Stimulated activated CD4-positive, alpha-beta T cell treated with anti-CD3 and anti-CD28 coated beads, TNF-alpha, amount 100 ng/mL, for 1 hour (primary cell): ENCODE measurements at regions not wholly inside any gene's neighbourhood (a gene's known extent, or its start where the extent isn't known, plus 50 kb on each side); places are given as distances from the start of the nearest gene placed in this dataset.

Experiments used
- DNase-seq, 3 donors: peaks; one replicate each; pipeline ENCODE4 v3.0.0-alpha.2; 2020; ENCODE audit warnings: low read depth in 3 of 3, low spot score in 1 of 3

- DNase-seq: no peak
Observed at GRCh38 chr4:155616117-155616516, 50.5 kb upstream of the GUCY1A1 start.

DNA sequence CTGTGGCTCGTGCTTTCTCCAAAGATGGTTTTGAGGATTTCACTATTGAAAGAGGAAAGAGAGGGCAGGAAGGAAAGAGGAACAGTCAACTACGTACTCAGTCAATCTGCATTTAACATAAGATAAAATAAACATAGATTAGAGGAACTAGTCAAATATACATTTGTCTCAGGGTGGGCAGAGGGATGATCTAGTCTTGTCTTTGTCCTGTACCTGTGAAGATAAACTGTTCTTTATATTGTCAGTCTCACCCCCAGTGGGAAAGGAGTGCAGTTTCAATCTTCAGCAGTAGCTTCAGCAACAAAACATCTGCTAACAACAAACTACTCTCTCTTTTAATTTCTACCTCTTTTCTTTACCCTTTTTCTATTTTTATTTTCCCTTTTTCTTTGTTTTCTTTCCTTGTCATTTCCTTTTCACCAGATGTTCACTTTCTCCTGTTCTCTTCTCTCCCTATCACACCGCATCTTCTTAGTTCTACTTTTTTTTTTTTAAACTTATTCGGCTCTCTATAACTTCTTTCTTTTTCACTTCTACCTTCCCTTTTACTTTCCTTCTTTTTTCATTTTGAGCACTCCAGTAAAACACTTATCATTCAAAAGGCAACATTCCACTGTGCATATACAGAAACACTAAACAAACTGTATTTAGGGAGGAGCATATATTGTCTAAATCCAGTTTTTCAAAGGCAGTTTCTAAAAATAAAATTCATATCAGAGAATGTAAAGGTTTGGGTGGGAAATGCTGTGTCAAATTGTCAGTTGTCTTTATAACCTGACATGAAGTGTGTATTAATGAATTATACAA lies 51.4 kb upstream of the GUCY1A1 start:
- no peak for DNase-seq

DNA sequence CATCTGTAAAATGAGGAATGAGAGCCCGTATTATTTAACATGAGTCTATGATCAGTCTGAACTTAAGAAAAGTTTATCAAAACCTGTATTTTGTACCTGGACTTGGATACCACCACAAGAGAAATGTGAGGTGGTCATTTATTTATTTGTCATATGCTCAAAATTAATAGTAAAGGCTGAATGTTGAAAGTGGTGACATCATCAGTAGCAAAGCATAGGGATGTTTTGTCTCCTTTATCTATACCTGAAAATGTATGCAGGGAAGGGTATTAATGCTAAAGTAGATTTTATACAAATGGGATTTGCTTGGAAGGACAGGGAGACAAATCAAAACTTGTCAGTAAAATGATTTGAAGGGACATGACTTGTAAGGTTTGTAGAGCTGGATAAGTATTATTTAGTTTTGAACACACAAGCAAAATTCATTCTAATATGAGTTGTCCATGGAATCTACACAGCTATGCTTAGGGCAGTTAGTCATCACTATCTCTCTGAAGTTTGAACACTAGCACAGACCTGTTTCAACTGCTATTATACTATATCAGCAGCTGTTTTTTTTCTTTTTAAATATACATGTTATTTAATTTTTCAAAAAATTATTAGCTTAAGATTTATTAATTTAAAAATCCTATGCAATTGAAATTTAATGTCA lies 52.4 kb upstream of the GUCY1A1 start:
- DNase-seq: no peak

GRCh38 chr4:155612074-155612473 lies 54.6 kb upstream of the GUCY1A1 start:
- DNase-seq: no peak

DNA sequence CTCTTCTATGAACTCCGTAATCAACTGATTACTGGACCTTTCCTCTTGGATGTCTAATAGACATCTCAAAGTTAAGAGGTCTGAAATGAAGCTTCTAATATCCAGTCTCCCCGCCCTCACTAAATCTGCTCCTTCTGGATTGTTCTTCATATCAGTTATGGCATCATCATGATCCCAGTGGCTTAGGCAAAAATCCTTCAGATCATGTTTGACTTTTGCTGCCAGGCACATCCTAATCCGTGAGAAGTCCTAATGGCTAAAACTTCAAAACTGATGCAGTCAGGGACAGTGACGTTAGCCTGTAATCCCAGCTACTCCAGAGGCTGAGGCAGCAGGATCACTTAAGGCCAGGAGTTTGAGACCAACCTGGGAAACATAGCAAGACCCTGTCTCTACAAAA lies 55.1 kb upstream of the GUCY1A1 start:
- DNase-seq: no peak

GRCh38 chr4:155610143-155610542 lies 56.5 kb upstream of the GUCY1A1 start:
- no peak for DNase-seq

DNA sequence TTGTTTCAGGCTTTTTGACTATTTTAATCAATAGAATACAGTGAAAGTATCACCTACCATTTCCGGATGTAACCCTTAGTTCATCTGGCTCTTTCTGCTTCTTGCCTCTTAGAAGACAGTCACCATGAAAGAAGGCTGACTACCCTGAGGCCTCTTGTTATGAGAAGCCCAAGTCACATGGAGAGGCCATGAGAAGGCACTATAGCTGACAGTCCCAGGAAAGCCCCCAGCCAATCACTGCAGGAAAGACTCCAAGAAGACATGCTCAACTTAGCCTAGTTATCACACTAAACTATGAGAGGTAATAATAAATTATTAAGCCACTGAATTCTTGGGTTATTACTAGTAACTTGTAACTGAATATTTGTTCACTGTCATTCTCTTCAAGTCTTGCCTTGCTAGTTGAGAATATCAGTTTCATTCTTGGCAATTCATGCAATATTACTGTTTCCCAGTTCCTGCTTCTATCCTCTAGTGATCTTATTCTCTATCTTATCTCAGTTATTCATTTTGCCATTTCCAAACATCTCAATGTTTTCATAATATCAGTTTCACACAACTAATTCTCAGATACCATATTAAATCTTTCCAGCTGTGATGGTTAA lies 57.1 kb upstream of the GUCY1A1 start:
- no peak for DNase-seq

DNA sequence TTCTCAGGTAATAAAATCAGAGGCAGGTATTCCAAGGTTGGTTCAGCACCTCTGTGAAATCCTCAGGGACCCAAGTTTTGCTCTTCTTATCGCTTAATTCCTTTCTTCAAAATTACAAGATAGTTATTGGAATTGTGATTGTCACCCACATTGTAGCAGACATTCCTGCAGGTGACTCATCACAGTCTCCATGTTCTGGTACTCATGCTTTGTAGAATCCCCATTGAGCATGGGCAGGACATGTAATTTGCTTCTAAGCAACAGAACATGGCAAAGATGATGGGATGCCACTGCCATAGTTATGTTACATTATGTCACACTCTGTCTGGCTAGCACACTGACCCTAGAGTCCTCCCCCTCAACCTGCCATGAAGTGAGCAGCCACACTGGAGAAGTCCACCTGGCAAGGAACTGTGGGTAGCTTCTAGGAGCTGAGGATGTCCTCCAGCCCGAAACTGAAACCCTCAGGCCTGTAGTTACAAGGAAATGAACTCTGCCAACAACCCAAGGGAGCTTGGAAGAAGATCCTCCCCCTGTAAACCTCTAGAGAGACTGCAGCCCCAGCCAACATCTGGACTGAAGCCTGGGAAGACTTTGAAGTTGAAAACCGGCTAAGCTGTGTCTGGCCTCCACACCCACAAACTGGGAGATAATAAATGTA lies 58.3 kb upstream of the GUCY1A1 start:
- DNase-seq: no peak

DNA sequence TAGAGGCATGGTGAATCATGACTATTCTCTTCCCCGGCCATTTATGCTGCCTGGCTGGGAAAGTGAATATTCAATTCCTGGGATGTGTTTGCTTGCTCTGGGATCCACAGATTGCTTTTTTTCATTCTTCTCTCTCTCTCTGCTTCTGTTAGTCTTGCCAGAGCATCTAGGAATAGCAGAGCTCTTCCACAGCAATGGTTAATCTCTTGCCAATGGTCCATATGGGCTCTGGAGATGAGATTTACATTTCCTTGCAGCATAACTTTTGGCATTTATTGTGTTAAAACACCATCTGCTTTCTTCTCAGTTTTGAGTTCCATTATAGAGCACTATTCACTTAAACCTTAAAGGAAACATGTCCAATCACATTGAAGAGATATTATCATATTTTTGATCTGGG lies 59.2 kb upstream of the GUCY1A1 start:
- no peak for DNase-seq

GRCh38 chr4:155604718-155605626 lies 61.7 kb upstream of the GUCY1A1 start:
- DNase-seq: no peak

DNA sequence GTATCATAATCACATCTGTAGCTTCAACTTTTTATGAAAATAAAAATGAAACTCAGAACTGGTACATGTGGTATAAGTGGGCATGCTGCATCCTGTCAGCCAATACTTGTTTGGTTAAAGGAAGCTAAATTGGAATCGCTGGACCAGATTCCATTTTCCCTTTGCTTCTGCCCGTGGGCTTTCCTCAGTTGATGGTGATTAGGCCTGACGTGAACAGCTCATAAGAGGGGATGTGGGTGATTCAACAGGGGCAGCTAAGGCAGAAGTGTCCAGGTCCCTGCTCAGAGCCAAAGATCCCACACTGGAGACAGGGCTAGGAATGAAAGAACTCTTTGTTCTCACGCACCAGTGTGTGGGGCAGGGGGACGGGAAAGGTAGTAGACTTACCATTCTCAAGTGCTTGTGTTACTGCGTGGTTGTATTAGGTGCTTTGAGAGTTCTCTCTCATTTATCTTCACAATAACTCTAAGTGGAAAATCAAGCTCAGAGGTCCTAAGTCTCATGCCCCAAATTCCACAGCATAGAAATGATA lies 63.2 kb upstream of the GUCY1A1 start:
- DNase-seq: no peak

DNA sequence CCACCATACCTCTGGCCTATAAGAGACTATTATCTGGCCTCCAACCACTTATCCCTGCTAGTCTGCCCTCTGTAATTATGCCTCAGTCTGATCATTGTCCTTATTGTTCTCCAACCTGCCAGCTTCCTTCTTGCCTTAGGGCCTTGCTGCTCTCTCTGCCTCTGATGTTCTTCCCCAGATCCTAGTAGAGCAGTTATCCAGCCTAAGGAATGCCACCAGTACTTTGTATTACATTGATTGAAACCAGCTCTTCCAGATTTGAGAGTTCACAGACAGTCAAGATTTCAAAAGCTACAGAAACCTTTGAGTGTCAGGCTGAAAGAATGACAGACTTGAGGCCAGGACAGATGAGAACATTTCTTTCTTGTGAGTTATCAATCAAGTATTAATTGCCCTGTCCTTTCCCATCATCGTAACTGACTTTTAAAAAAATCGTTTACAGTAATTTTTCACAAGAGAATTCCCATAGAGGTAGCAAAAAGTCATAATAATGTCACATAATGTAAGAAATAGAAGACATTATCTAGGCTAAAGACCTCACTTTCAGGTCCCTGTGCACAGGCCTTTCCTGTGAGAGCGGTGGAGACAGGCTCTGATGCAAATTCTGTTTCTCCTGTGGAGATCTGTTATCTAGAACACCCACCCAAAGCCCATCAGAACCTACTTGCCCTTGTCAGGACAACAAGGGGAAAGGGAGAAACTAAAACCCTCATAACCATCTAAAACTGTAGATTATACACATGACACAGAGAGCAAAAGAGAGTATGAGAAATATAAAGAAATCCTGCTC lies 64.1 kb upstream of the GUCY1A1 start:
- DNase-seq: no peak

DNA sequence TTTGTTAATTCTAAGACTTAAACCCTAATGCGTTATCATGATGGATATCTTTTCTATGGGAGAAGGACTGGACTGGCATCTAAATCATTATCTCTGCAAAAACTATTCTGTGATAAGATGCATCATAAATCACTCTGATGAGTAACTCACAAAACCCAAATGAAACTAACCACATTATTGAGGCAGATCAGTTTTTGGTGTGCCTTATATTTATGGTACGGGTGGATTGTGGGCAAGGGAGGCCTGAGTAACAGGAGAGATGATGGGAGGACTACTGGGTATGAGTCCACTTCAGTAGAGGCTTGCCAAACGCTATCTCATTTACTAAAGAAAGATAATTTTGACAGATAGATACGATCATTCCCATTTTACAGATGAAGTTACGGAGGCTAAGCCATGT lies 66.4 kb upstream of the GUCY1A1 start:
- no peak for DNase-seq

GRCh38 chr4:155599596-155599995 lies 67.1 kb upstream of the GUCY1A1 start:
- DNase-seq: no peak

GRCh38 chr4:155599085-155599484 lies 67.6 kb upstream of the GUCY1A1 start:
- DNase-seq: no peak

DNA sequence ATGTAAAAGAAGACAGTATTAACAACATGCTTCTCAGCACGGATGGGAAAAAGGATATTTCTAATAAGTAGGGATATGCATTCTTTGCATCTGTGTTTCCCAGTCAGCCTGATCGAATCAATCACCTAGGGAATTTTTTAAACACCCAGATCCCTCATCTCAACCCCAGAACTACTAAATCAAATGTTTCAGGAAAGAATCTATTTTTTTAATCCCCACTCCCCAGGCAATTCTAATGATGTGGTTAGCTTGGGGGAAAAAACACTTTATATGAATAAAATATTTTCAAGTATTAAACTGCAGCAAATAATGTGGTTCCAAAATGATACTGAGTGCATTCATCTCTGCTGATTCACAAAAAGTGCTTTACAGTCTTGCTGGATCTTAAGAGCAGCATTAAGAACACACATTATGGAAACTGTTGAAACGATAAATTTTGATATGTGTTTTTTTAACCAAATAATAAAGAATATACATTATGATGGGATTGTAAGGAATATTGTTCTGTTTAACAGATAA lies 68.7 kb upstream of the GUCY1A1 start:
- DNase-seq: no peak

DNA sequence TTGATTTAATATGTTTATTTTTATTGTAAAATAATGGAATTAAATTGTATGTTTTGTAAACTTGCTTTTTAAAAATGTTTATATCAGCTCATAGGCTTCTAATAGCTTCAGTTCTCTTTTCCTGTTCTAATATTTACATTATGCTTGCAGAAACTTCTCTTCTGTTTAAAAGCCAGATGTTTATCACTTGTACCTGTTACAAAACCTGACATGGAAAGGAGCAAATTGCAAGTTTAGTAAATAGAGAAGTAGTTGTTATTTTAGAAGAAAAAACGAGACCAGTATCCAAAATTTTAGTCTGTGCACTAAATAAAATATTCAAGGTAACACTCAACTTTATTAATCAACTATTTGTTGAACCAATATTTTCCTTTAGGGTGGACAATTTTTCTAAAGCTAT lies 69.4 kb upstream of the GUCY1A1 start:
- DNase-seq: no peak

DNA sequence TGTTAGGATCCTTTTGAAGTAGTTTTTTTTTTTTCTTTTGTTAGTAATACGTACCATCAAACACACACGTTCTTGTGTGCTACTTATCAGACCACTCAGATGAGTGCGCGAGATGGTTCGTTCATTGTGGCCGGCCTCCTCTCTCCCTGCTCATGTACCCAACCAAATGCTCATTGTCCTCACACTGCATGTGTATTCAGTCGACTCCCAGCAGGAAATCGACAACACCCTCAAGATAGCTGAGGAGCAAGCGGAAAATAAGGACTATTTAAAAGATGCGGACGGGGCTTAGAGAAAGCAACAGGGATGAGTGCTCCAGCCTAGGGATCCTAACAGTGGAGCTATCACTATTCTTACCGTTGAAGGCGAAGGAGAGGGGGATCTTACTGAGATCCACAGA lies 72.9 kb upstream of the GUCY1A1 start:
- no peak for DNase-seq

- DNase-seq: no peak
Observed at GRCh38 chr4:155592938-155593297, 73.7 kb upstream of the GUCY1A1 start.
